SK-N-SH (cell line): ENCODE measurements at regions not wholly inside any gene's neighbourhood (a gene's known extent, or its start where the extent isn't known, plus 50 kb on each side); places are given as distances from the start of the nearest gene placed in this dataset.

ENCODE experiments used
- CTCF ChIA-PET: fragments of 300-600, 350-600 bp; formaldehyde crosslinking; extraction: SDS; loops from one replicate; lab custom pipeline; 2021; lab: Yijun Ruan, JAX
- POLR2A ChIA-PET: fragments of 350-600 bp; sonication (Branson Sonifier 250); formaldehyde crosslinking; extraction: SDS; loops from one replicate; lab custom pipeline; 2020; ENCODE audit warnings: antibody characterized with exemption, inconsistent platforms; lab: Yijun Ruan, JAX
- DNase-seq: peaks from one replicate; pipeline ENCODE4 v3.0.0; 2012
- H2AFZ ChIP-seq: fragments of 200-600 bp; sonication (generic); 2 replicates; pipeline ENCODE4 v1.8.1; 2016; ENCODE audit warnings: antibody characterized with exemption, mild to moderate bottlenecking, low read depth
- H3F3A ChIP-seq: fragments of 200-600 bp; sonication (generic); replicated peaks from 2 replicates; pipeline ENCODE3; 2016; ENCODE audit warnings: antibody characterized with exemption, mild to moderate bottlenecking; ENCODE audit not compliant: insufficient read depth
- H3K27ac ChIP-seq, 2 experiments: fragments of 200-500 bp in 1 of 2; fragments of 200-600 bp in 1 of 2; sonication (Bioruptor generic) in 1 of 2; sonication (generic), shearing (Covaris generic) in 1 of 2; 2 replicates each; pipeline versions ENCODE4 v1.5.1 to v1.6.1; 2014 to 2016; ENCODE audit warnings: low read depth in 2 of 2, inconsistent platforms in 1 of 2, low read length in 1 of 2, mild to moderate bottlenecking in 1 of 2, mixed read lengths in 1 of 2
- H3K27me3 ChIP-seq: fragments of 200-600 bp; sonication (generic), shearing (Covaris generic); 2 replicates; pipeline ENCODE4 v1.6.1; 2016; ENCODE audit warnings: mixed run types; ENCODE audit not compliant: insufficient read depth
- H3K36me3 ChIP-seq, 2 experiments: fragments of 200-500 bp in 1 of 2; fragments of 200-600 bp in 1 of 2; sonication (Bioruptor generic) in 1 of 2; sonication (generic) in 1 of 2; replicated peaks in 1 of 2; 2 replicates each; pipeline versions ENCODE3 to v1.5.1; 2014 to 2016; ENCODE audit warnings: low read length in 1 of 2, mild to moderate bottlenecking in 1 of 2; ENCODE audit not compliant: insufficient read depth in 2 of 2, control insufficient read depth in 1 of 2
- H3K4me1 ChIP-seq, 2 experiments: fragments of 200-500 bp in 1 of 2; fragments of 200-600 bp in 1 of 2; sonication (Bioruptor generic) in 1 of 2; sonication (generic), shearing (Covaris generic) in 1 of 2; 2 replicates each; pipeline versions ENCODE4 v1.5.1 to v1.6.1; 2014 to 2016; ENCODE audit warnings: low read depth in 1 of 2, low read length in 1 of 2, mixed run types in 1 of 2; ENCODE audit not compliant: insufficient read depth in 2 of 2, control insufficient read depth in 1 of 2
- H3K4me2 ChIP-seq: fragments of 200-600 bp; sonication (generic), shearing (Covaris generic); 2 replicates; pipeline ENCODE4 v1.6.1; 2017; ENCODE audit warnings: mixed run types
- H3K4me3 ChIP-seq, 2 experiments: fragments of 200-500 bp in 1 of 2; fragments of 200-600 bp in 1 of 2; sonication (Bioruptor generic) in 1 of 2; sonication (generic), shearing (Covaris generic) in 1 of 2; 2 replicates each; pipeline versions ENCODE4 v1.5.1 to v1.8.1; 2014 to 2016; ENCODE audit warnings: low read depth in 2 of 2, inconsistent platforms in 1 of 2, low read length in 1 of 2, mild to moderate bottlenecking in 1 of 2, mixed read lengths in 1 of 2, moderate library complexity in 1 of 2
- H3K79me2 ChIP-seq: fragments of 200-600 bp; sonication (generic); 2 replicates; pipeline ENCODE4 v1.8.1; 2017; ENCODE audit warnings: mild to moderate bottlenecking; ENCODE audit not compliant: insufficient read depth
- H3K9ac ChIP-seq: fragments of 200-600 bp; sonication (generic); 2 replicates; pipeline ENCODE4 v1.6.1; 2017; ENCODE audit warnings: mixed run types
- H3K9me2 ChIP-seq: fragments of 200-600 bp; sonication (generic); 2 replicates; pipeline ENCODE4 v1.6.1; 2017; ENCODE audit warnings: mixed run types
- H3K9me3 ChIP-seq: fragments of 200-600 bp; sonication (generic); 2 replicates; pipeline ENCODE4 v1.6.1; 2017; ENCODE audit warnings: mixed run types, mild to moderate bottlenecking, moderate library complexity
- H4K20me1 ChIP-seq: fragments of 200-600 bp; sonication (generic); 2 replicates; pipeline ENCODE4 v1.6.1; 2017; ENCODE audit warnings: mild to moderate bottlenecking, mixed run types; ENCODE audit not compliant: insufficient read depth
- ELF1 ChIP-seq: IDR thresholded peaks from 2 replicates; pipeline ENCODE4 v1.4.0; 2012
- EP300 ChIP-seq, 2 experiments: IDR thresholded peaks; 2 replicates each; pipeline versions ENCODE4 v1.4.0 to v1.6.1; 2012; ENCODE audit warnings: borderline replicate concordance in 1 of 2, low read depth in 1 of 2, low read length in 1 of 2
- FOSL2 ChIP-seq: IDR thresholded peaks from 2 replicates; pipeline ENCODE4 v1.4.0; 2012; ENCODE audit warnings: low read depth, mild to moderate bottlenecking, moderate library complexity, borderline replicate concordance
- FOXJ3 ChIP-seq: sonication (generic); formaldehyde crosslinking; IDR thresholded peaks from 2 replicates; pipeline ENCODE4 v1.5.1; 2020; ENCODE audit warnings: mild to moderate bottlenecking, missing genetic modification reagents
- FOXM1 ChIP-seq: IDR thresholded peaks from 2 replicates; pipeline ENCODE4 v1.4.0; 2012; ENCODE audit warnings: low read depth, mild to moderate bottlenecking
- GABPA ChIP-seq: IDR thresholded peaks from 2 replicates; pipeline ENCODE4 v1.4.0; 2012; ENCODE audit warnings: low read depth, mild to moderate bottlenecking
- IRF3 ChIP-seq: fragments of 150-350 bp; IDR thresholded peaks from 2 replicates; pipeline ENCODE4 v1.6.1; 2016; ENCODE audit warnings: mild to moderate bottlenecking, low read depth, low read length
- MAX ChIP-seq: IDR thresholded peaks from 2 replicates; pipeline ENCODE4 v1.4.0; 2012; ENCODE audit warnings: low read depth
- MXI1 ChIP-seq: IDR thresholded peaks from 2 replicates; pipeline ENCODE4 v1.6.1; 2012; ENCODE audit warnings: mild to moderate bottlenecking, low read depth, low read length, improper control_type of control experiment
- NRF1 ChIP-seq: IDR thresholded peaks from 2 replicates; pipeline ENCODE4 v1.6.1; 2012; ENCODE audit warnings: low read depth, mild to moderate bottlenecking, low read length
- POLR2AphosphoS5 ChIP-seq: IDR thresholded peaks from 2 replicates; pipeline ENCODE4 v1.6.1; 2012; ENCODE audit warnings: low read depth, low read length
- RAD21 ChIP-seq: IDR thresholded peaks from 2 replicates; pipeline ENCODE4 v1.6.1; 2012; ENCODE audit warnings: mild to moderate bottlenecking, low read length
- RFX5 ChIP-seq: IDR thresholded peaks from 2 replicates; pipeline ENCODE4 v1.6.1; 2012; ENCODE audit warnings: mild to moderate bottlenecking, improper control_type of control experiment, low read length
- RXRA ChIP-seq: IDR thresholded peaks from 2 replicates; pipeline ENCODE4 v1.4.0; 2012; ENCODE audit warnings: low read depth, mild to moderate bottlenecking, borderline replicate concordance
- USF1 ChIP-seq: IDR thresholded peaks from 2 replicates; pipeline ENCODE4 v1.4.0; 2012; ENCODE audit warnings: low read depth, borderline replicate concordance
- YY1 ChIP-seq: IDR thresholded peaks from 2 replicates; pipeline ENCODE4 v1.4.0; 2012; ENCODE audit warnings: low read depth, mild to moderate bottlenecking
- WGBS: methylation state at CpG from one replicate; pipeline ENCODE4 v1.1.6; 2017; ENCODE audit warnings: low lambda C conversion rate; 5-methylcytosine and 5-hydroxymethylcytosine counted together
- TF ChIP-seq, protein P1 (sequence below): fragments of 200-600 bp; sonication (generic); IDR thresholded peaks from 2 replicates; pipeline ENCODE4 v1.6.1; 2017; ENCODE audit warnings: antibody characterized with exemption, mild to moderate bottlenecking, moderate library complexity
- TF ChIP-seq, protein P2 (sequence below): IDR thresholded peaks from 2 replicates; pipeline ENCODE4 v1.6.1; 2012; ENCODE audit warnings: mild to moderate bottlenecking, low read depth, low read length, moderate library complexity

- POLR2A ChIA-PET = no interaction called here
- Histone ChIP-seq H3K4me3 (no peak overlapping the region), H3F3A (no peaks in the 10 kb centered on the region), H3K9ac (no peak overlapping the region), H3K9me3 (no peaks in the 10 kb centered on the region), H2AFZ (no peak overlapping the region), H3K79me2 (no peaks in the 10 kb centered on the region), H3K4me2 (no peak overlapping the region), H3K27ac (no peak overlapping the region), H3K36me3 (no peaks in the 10 kb centered on the region), H4K20me1 (no peaks in the 10 kb centered on the region), H3K27me3 (peaks cover 5% of the 10 kb centered on the region), H3K9me2 (no peaks in the 10 kb centered on the region), H3K4me1 (no peaks in the 10 kb centered on the region)
- CTCF ChIA-PET = no interaction called here
- 40% methylated on average over 1 of the region's 22 CpGs for WGBS
- DNase-seq = no peak
- TF ChIP-seq, protein P1, sequence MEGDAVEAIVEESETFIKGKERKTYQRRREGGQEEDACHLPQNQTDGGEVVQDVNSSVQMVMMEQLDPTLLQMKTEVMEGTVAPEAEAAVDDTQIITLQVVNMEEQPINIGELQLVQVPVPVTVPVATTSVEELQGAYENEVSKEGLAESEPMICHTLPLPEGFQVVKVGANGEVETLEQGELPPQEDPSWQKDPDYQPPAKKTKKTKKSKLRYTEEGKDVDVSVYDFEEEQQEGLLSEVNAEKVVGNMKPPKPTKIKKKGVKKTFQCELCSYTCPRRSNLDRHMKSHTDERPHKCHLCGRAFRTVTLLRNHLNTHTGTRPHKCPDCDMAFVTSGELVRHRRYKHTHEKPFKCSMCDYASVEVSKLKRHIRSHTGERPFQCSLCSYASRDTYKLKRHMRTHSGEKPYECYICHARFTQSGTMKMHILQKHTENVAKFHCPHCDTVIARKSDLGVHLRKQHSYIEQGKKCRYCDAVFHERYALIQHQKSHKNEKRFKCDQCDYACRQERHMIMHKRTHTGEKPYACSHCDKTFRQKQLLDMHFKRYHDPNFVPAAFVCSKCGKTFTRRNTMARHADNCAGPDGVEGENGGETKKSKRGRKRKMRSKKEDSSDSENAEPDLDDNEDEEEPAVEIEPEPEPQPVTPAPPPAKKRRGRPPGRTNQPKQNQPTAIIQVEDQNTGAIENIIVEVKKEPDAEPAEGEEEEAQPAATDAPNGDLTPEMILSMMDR = no peak
- no peak for TF ChIP-seq YY1
- TF ChIP-seq MXI1 = no peak
- no peak for TF ChIP-seq IRF3
- TF ChIP-seq USF1 = no peak
- TF ChIP-seq MAX = no peak
- TF ChIP-seq RXRA = no peak
- no peak for TF ChIP-seq FOXM1
- no peak for TF ChIP-seq RFX5
- no peak for TF ChIP-seq GABPA
- TF ChIP-seq POLR2AphosphoS5 = no peak
- no peak for TF ChIP-seq RAD21
- TF ChIP-seq NRF1 = no peak
- no peak for TF ChIP-seq FOSL2
- no peak for TF ChIP-seq FOXJ3
- TF ChIP-seq ELF1 = no peak
- TF ChIP-seq, protein P2, sequence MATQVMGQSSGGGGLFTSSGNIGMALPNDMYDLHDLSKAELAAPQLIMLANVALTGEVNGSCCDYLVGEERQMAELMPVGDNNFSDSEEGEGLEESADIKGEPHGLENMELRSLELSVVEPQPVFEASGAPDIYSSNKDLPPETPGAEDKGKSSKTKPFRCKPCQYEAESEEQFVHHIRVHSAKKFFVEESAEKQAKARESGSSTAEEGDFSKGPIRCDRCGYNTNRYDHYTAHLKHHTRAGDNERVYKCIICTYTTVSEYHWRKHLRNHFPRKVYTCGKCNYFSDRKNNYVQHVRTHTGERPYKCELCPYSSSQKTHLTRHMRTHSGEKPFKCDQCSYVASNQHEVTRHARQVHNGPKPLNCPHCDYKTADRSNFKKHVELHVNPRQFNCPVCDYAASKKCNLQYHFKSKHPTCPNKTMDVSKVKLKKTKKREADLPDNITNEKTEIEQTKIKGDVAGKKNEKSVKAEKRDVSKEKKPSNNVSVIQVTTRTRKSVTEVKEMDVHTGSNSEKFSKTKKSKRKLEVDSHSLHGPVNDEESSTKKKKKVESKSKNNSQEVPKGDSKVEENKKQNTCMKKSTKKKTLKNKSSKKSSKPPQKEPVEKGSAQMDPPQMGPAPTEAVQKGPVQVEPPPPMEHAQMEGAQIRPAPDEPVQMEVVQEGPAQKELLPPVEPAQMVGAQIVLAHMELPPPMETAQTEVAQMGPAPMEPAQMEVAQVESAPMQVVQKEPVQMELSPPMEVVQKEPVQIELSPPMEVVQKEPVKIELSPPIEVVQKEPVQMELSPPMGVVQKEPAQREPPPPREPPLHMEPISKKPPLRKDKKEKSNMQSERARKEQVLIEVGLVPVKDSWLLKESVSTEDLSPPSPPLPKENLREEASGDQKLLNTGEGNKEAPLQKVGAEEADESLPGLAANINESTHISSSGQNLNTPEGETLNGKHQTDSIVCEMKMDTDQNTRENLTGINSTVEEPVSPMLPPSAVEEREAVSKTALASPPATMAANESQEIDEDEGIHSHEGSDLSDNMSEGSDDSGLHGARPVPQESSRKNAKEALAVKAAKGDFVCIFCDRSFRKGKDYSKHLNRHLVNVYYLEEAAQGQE = no peak
- no peak for TF ChIP-seq EP300 (IDR thresholded peaks at IDR 0.05; ENCODE audit: borderline replicate concordance in 1 of 2, low read depth in 1 of 2, low read length in 1 of 2)
Measured at GRCh38 chr22:48477031-48477721, 1350.5 kb downstream of the BRD1 start.
